B cell (primary cell): ENCODE measurements at regions not wholly inside any gene's neighbourhood (a gene's known extent, or its start where the extent isn't known, plus 50 kb on each side); places are given as distances from the start of the nearest gene placed in this dataset.

Experiments used
- ATAC-seq: fragments of 200-7000 bp; cut with Tn5 transposase; one replicate; pipeline ENCODE4 v1.10.0; 2021; ENCODE audit warnings: low read depth, mild to moderate bottlenecking, moderate number of reproducible peaks, moderate library complexity
- CTCF ChIA-PET: fragments of 350-600 bp; sonication (Branson Sonifier 250); formaldehyde crosslinking; loops from one replicate; lab custom pipeline; 2021; ENCODE audit warnings: antibody characterized with exemption, inconsistent platforms; lab: Charles Lee
- POLR2A ChIA-PET: fragments of 350-600 bp; sonication (Branson Sonifier 250); formaldehyde crosslinking; loops from one replicate; lab custom pipeline; 2021; ENCODE audit warnings: antibody characterized with exemption; lab: Charles Lee
- DNase-seq: peaks from one replicate; pipeline ENCODE4 v3.0.0; 2013
- H2AFZ ChIP-seq: 2 replicates; pipeline ENCODE4 v1.6.1; 2012; ENCODE audit warnings: mild to moderate bottlenecking, low read depth, low read length; ENCODE audit not compliant: insufficient read depth, poor library complexity, severe bottlenecking
- H3K27ac ChIP-seq, 2 donors: 1 replicate in 1 of 2; 2 replicates in 1 of 2; pipeline ENCODE4 v1.5.1; 2012 to 2013; ENCODE audit warnings: low read length in 2 of 2, mild to moderate bottlenecking in 2 of 2, moderate library complexity in 1 of 2
- H3K27me3 ChIP-seq, 4 experiments: fragments of 200-600 bp in 1 of 4; sonication (generic) in 1 of 4; replicated peaks in 1 of 4; 1 replicate in 2 of 4; 2 replicates in 2 of 4; pipeline versions ENCODE4 v1.6.1 to v1.7.0; 2013 to 2016; ENCODE audit warnings: low read length in 3 of 4, mild to moderate bottlenecking in 2 of 4, mixed read lengths in 1 of 4, moderate library complexity in 1 of 4; ENCODE audit not compliant: insufficient read depth in 4 of 4, control insufficient read depth in 3 of 4; ENCODE audit errors: control extremely low read depth in 1 of 4
- H3K36me3 ChIP-seq, 2 experiments: replicated peaks in 1 of 2; 1 replicate in 1 of 2; 2 replicates in 1 of 2; pipeline versions ENCODE4 v1.6.1 to v1.7.1; 2013; ENCODE audit warnings: low read length in 1 of 2; ENCODE audit not compliant: insufficient read depth in 2 of 2, control insufficient read depth in 1 of 2; ENCODE audit errors: control extremely low read depth in 1 of 2, extremely low read depth in 1 of 2
- H3K4me1 ChIP-seq, 2 donors: fragments of 200-600 bp in 1 of 2; sonication (generic) in 1 of 2; 1 replicate in 1 of 2; 2 replicates in 1 of 2; pipeline versions ENCODE4 v1.5.1 to v1.6.1; 2013 to 2017; ENCODE audit warnings: low read length in 2 of 2; ENCODE audit not compliant: control insufficient read depth in 2 of 2, insufficient read depth in 2 of 2
- H3K4me2 ChIP-seq: replicated peaks from 2 replicates; pipeline ENCODE3; 2012; ENCODE audit warnings: mild to moderate bottlenecking, low read depth, low read length; ENCODE audit not compliant: poor library complexity, severe bottlenecking
- H3K4me3 ChIP-seq, 5 experiments: fragments of 200-600 bp in 1 of 5; sonication (generic) in 1 of 5; 1 replicate in 3 of 5; 2 replicates in 2 of 5; pipeline versions ENCODE4 v1.5.1 to v1.7.0; 2011 to 2016; ENCODE audit warnings: low read length in 4 of 5, mild to moderate bottlenecking in 4 of 5, low read depth in 2 of 5, control low read depth in 1 of 5, moderate library complexity in 1 of 5; ENCODE audit not compliant: insufficient read depth in 1 of 5; ENCODE audit errors: control extremely low read depth in 1 of 5, extremely low read depth in 1 of 5
- H3K79me2 ChIP-seq: fragments of 200-600 bp; sonication (generic); one replicate; pipeline ENCODE4 v1.6.0; 2016; ENCODE audit warnings: low read length; ENCODE audit not compliant: control insufficient read depth, insufficient read depth
- H3K9ac ChIP-seq: fragments of 200-600 bp; sonication (generic); 2 replicates; pipeline ENCODE4 v1.6.1; 2017; ENCODE audit warnings: mild to moderate bottlenecking, low read length, moderate library complexity
- H3K9me3 ChIP-seq, 3 donors: one replicate each; pipeline versions ENCODE4 v1.6.1 to v1.7.1; 2013; ENCODE audit warnings: low read length in 2 of 3; ENCODE audit not compliant: control insufficient read depth in 2 of 3, insufficient read depth in 1 of 3; ENCODE audit errors: control extremely low read depth in 1 of 3
- H4K20me1 ChIP-seq: 2 replicates; pipeline ENCODE4 v1.6.0; 2012; ENCODE audit warnings: mild to moderate bottlenecking, low read length; ENCODE audit not compliant: insufficient read depth, control insufficient read depth, poor library complexity, severe bottlenecking
- H3K27ac Mint-ChIP-seq: one replicate; pipeline ENCODE4 v1.8.0; 2021; ENCODE audit warnings: mixed read lengths
- H3K27me3 Mint-ChIP-seq: one replicate; pipeline ENCODE4 v1.8.0; 2021; ENCODE audit warnings: mixed read lengths
- H3K4me1 Mint-ChIP-seq: one replicate; pipeline ENCODE4 v1.8.0; 2021; ENCODE audit warnings: mixed read lengths
- H3K4me3 Mint-ChIP-seq: one replicate; pipeline ENCODE4 v1.8.0; 2021; ENCODE audit warnings: mixed read lengths
- H3K9me3 Mint-ChIP-seq: one replicate; pipeline ENCODE4 v1.8.0; 2022; ENCODE audit warnings: mixed read lengths; ENCODE audit not compliant: insufficient read depth
- EZH2 ChIP-seq: IDR thresholded peaks from 2 replicates; pipeline ENCODE4 v1.6.1; 2012; ENCODE audit warnings: borderline replicate concordance, low read depth, mild to moderate bottlenecking, moderate library complexity, low read length; ENCODE audit not compliant: insufficient read depth, poor library complexity, severe bottlenecking
- WGBS: methylation state at CpG from one replicate; pipeline ENCODE4 v1.1.5; 2013; ENCODE audit warnings: missing lambda C conversion rate; ENCODE audit not compliant: insufficient coverage; 5-methylcytosine and 5-hydroxymethylcytosine counted together
- intact Hi-C: fragments of 100-400 bp; cut with micrococcal nuclease; formaldehyde crosslinking; loops from one replicate; pipeline ENCODE4 v1.10.0; 2022
- TF ChIP-seq, protein P1 (sequence below): fragments of 200-600 bp; IDR thresholded peaks from one replicate; pipeline ENCODE4 v1.8.0; 2022; ENCODE audit warnings: antibody characterized with exemption, mild to moderate bottlenecking

DNA sequence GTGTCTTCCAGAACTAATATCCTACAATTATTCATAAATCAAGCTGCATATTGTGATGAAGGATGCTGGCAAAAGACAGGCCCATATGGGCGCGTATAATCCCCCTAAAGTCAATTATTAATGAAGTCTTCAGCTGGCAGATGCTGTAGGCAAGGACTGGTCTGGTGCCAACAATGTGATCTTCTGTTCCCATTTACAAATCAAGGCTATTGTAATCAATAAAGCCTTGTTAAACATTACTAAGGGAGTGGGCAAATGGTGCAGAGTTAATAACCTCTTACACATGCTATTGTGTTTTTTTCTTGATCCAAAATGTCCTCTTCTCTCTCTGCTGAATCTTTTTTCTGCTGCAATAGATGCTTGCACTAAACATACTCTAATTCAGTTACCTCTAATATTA is 119.0 kb downstream of the ALDH8A1 start:
- H2AFZ ChIP-seq = no peak overlapping the region
- peaks cover 0 to 3% of the 10 kb centered on the region in 2 donors for H3K4me1 ChIP-seq
- ATAC-seq (no peak), DNase-seq (no peak)
- H3K27me3 Mint-ChIP-seq = no peaks in the 10 kb centered on the region
- intact Hi-C loops = no loop called here
- H3K4me3 ChIP-seq = no peak overlapping the region
- H3K9ac ChIP-seq = no peak overlapping the region
- ChIA-PET CTCF (interaction anchor here (1.8 kb wide), 1 partner anchor 190 kb away, joined by 4 read pairs; no protein-coding TSS in a partner anchor), POLR2A (no interaction called here)
- no peaks in the 10 kb centered on the region for H3K79me2 ChIP-seq
- no peak overlapping the region for H3K4me2 ChIP-seq
- H3K27me3 ChIP-seq = no peaks in the 10 kb centered on the region
- H3K9me3 Mint-ChIP-seq = no peaks in the 10 kb centered on the region
- no peak for TF ChIP-seq EZH2
- TF ChIP-seq, protein P1, sequence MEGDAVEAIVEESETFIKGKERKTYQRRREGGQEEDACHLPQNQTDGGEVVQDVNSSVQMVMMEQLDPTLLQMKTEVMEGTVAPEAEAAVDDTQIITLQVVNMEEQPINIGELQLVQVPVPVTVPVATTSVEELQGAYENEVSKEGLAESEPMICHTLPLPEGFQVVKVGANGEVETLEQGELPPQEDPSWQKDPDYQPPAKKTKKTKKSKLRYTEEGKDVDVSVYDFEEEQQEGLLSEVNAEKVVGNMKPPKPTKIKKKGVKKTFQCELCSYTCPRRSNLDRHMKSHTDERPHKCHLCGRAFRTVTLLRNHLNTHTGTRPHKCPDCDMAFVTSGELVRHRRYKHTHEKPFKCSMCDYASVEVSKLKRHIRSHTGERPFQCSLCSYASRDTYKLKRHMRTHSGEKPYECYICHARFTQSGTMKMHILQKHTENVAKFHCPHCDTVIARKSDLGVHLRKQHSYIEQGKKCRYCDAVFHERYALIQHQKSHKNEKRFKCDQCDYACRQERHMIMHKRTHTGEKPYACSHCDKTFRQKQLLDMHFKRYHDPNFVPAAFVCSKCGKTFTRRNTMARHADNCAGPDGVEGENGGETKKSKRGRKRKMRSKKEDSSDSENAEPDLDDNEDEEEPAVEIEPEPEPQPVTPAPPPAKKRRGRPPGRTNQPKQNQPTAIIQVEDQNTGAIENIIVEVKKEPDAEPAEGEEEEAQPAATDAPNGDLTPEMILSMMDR = no peak
- H3K9me3 ChIP-seq = peaks cover 0 to 3% (median 0%) of the 10 kb centered on the region in 3 donors
- H3K36me3 ChIP-seq = no peaks in the 10 kb centered on the region
- no peak overlapping the region for H3K27ac ChIP-seq
- WGBS = no CpG with 5 or more reads among the region's 2 CpGs
- peaks cover 16% of the 10 kb centered on the region for H3K4me1 Mint-ChIP-seq
- H3K27ac Mint-ChIP-seq = no peak overlapping the region
- H4K20me1 ChIP-seq = no peaks in the 10 kb centered on the region
- H3K4me3 Mint-ChIP-seq = no peak overlapping the region

DNA sequence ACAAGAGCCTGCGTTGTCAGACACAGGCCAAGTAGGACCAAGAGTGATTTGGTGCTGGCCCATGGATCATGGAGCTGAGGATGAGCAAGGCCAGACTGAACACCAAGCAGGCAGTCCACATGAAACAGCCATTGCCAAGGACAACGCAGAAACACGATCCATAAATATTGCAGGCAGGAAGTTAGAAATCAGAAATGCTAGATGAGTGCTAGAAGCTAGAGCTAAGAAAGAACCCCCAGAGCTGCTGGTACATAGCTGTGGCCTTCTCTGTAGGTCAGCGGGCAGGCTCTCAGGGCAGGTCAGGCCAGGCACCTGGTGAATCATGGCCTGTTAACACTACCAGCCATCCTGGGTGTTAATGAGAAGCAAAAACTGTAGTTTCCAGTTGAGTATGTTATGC is 119.7 kb downstream of the ALDH8A1 start:
- Histone ChIP-seq H4K20me1 (no peaks in the 10 kb centered on the region), H3K36me3 (no peaks in the 10 kb centered on the region), H3K4me2 (no peak overlapping the region), H3K79me2 (no peaks in the 10 kb centered on the region), H3K4me1 (peaks cover 0 to 3% of the 10 kb centered on the region in 2 donors), H3K4me3 (no peak overlapping the region), H3K9me3 (peaks cover 0 to 3% (median 0%) of the 10 kb centered on the region in 3 donors), H3K27ac (no peak overlapping the region), H3K27me3 (no peaks in the 10 kb centered on the region), H2AFZ (no peak overlapping the region), H3K9ac (no peak overlapping the region)
- no peaks in the 10 kb centered on the region for H3K27me3 Mint-ChIP-seq
- 100% methylated on average over 4 of the region's 4 CpGs for WGBS
- ATAC-seq = no peak
- H3K27ac Mint-ChIP-seq = no peak overlapping the region
- no peaks in the 10 kb centered on the region for H3K9me3 Mint-ChIP-seq
- POLR2A ChIA-PET = no interaction called here
- DNase-seq = no peak
- CTCF ChIA-PET = no interaction called here
- H3K4me3 Mint-ChIP-seq = no peak overlapping the region
- H3K4me1 Mint-ChIP-seq = peaks cover 16% of the 10 kb centered on the region
- TF ChIP-seq EZH2 = no peak
- TF ChIP-seq, protein P1 = no peak
- intact Hi-C loops = no loop called here
